NCI-H524 (cell line): ENCODE measurements at regions not wholly inside any gene's neighbourhood (a gene's known extent, or its start where the extent isn't known, plus 50 kb on each side); places are given as distances from the start of the nearest gene placed in this dataset.

Experiments used
- DNase-seq, 2 experiments: peaks; one replicate each; lab custom pipeline; 2025; lab: John Stamatoyannopoulos, UW

DNA sequence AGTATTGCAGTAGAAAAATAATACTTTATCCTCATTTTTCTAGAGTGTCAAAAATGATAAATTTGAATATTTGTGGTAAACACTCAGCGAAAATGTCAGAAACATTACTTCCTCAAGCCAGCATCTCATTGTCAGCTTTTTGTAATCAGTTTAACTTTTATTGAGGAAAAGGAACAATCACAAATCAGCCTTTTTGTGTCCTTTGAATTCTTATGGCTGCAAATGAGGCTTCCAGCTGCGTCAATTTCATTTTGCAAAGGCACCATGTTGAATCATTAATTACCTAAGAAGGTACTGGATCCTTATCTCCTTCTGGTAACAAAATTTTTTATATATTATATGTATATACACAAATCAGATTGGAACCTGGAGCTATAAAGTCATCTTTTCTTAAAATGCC, 442.6 kb upstream of the CPEB2 start:
- no peak for DNase-seq

DNA sequence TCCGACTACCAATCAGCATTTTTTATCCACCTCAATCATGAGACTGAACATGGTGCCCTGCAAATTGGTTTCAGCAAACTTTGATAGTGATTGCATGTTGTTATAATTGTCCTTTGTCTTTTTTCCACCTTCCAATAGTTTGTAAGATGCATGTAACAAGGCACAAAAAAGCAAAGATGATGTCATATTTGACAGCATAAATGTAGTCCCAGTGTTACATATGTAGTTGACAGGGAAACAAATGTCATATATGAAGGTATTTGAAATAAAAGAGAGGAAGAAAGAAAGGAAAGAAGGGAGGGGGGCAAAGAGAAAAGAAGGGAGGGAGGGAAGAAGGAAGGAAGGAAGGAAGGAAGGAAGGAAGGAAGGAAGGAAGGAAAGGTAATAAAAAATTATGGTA, 441.7 kb upstream of the CPEB2 start:
- no peak for DNase-seq

DNA sequence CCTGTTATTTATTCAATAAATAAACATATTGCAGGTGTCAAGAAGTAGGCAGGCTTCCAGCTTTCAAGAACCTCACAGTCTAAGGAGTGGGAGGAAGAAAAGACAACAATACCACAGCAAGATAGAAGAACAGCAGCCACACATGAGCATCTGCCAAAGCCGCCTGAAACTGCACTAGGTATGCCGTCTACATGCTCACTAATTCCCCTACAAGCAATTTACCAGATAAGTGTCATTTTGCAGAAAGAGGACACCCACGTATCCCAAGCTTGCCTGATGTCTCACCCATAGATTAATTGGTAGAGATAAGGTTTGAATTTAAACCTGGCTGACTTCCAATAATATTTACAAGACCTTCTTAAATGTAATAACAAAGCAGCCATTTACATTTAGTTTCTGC, 439.4 kb upstream of the CPEB2 start:
- peak in 1 of 2 experiments; percentile 5 for DNase-seq

- no peak for DNase-seq
Measured at GRCh38 chr4:14564281-14564680, 438.0 kb upstream of the CPEB2 start.

DNA sequence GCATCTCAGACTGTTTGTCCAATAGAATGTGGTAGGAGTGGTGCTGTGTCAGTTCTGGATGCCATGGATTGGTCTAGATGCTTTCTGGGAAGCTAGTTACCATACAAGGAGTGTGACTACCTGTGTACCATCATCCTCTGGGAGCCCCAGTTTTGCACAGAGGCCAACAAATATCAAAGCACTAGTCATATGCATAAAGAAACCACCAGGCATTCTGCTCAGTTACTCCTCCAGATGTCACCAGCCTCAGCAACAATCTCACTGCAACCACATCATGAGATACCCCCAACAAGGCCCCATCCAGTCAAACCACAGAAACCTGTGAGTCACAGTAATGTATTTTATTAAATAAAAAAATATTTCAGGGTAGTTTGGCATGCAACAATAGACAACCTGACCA, 435.8 kb upstream of the CPEB2 start:
- DNase-seq = no peak

- DNase-seq = no peak
Measured at GRCh38 chr4:14568351-14568750, 433.9 kb upstream of the CPEB2 start.

- DNase-seq = no peak
Measured at GRCh38 chr4:14575289-14575688, 427.0 kb upstream of the CPEB2 start.

DNA sequence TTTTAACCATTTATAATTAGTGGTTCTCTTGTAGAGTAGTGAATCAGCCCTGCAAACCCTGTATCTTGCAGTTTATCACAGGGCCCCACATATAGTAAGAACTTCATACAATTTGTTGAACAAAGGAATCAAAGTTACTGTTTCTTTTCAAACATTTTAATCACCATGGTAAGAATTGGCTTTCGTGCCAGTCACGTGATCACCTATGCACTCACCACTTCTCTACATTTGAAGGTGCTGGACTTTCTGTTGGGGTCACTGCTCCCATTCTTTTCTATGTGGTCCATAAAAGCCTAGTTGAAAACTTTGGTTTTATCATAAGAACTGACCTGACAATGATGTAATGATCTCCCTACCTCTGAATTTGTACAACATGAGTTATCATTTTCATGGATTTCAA, 426.4 kb upstream of the CPEB2 start:
- no peak for DNase-seq

GRCh38 chr4:14580061-14580460, 422.2 kb upstream of the CPEB2 start:
- no peak for DNase-seq

DNA sequence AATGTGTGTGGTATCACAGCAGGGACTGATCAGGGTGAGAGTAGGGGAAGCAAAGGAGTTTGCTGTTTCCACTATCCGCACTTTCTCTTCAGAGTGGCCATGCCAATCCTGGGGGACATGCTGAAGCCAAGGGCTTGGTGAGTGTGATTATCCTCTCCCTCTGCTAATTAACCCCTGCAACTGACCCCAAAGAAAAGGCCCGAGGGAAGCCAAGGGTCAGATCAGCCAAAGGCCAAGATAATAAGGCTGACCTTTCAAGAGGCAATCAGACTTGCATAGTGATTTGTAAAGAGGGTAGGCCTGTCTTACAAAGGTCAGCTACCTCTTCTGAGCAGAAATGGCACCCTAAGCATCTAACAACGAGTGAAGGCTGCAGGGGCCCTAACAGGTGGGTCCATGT, 420.5 kb upstream of the CPEB2 start:
- no peak for DNase-seq

DNA sequence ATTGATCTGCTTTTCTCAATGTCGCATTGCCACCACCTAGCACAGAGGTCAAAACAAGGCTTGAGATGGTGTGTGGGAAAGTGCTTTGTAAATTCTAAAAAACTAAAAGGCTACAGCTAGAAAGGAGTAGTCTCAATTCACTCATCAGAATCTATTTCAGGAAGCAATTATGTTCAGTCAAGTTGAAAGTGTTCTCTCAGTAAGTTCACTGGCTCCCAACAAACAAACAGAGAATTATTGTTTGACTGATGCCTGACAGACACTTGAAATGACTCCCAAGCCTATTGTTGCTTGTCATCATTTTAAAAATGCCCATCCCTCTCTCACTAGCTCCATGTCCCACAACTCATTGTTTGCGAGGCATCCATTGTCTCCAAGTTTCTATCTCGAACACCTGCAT, 419.6 kb upstream of the CPEB2 start:
- DNase-seq = no peak

DNA sequence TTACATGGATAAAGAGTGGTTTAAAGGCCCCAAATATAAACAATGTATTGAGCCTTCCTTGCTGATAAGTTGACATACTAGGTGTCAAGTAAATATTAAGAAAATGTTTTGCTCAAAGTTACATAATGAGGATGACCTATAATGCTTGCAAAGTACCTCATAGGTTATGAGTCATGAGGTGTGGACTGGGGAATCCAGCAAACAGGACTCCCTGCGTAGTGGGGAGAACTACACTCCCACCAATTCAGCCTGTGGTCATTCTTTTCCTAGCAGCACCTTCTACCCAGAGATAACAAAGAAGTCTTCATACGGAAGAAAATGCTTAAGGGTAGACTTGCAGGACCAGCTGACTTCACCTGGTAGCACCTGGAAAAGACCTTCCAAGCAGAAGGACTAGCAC, 418.9 kb upstream of the CPEB2 start:
- no peak for DNase-seq

GRCh38 chr4:14583752-14584151, 418.5 kb upstream of the CPEB2 start:
- DNase-seq = no peak

- no peak for DNase-seq
Measured at GRCh38 chr4:14592950-14593349, 409.3 kb upstream of the CPEB2 start.

GRCh38 chr4:14596028-14596427, 406.3 kb upstream of the CPEB2 start:
- no peak for DNase-seq

- no peak for DNase-seq
Measured at GRCh38 chr4:14596437-14596836, 405.8 kb upstream of the CPEB2 start.

DNA sequence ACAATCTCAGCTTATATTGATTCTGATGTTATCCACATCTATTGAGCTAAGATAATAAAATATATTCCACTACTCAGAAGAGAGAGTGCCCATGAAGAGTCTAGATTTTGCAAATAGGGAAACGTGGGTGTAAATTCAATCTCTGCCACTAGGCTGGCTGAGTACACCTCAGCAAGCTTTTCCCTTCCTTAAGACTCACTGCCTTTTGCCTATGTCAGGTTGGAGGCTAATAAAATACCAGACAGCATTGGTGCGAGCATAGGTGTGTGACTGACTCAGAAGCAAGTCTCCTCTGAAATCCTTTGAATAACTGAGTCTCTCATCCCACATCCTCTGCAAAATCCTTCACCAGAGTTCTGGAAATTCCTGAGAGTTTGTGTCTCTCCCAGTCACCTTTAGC, 405.4 kb upstream of the CPEB2 start:
- DNase-seq = no peak

- DNase-seq = no peak
Measured at GRCh38 chr4:14602206-14602605, 400.1 kb upstream of the CPEB2 start.

DNA sequence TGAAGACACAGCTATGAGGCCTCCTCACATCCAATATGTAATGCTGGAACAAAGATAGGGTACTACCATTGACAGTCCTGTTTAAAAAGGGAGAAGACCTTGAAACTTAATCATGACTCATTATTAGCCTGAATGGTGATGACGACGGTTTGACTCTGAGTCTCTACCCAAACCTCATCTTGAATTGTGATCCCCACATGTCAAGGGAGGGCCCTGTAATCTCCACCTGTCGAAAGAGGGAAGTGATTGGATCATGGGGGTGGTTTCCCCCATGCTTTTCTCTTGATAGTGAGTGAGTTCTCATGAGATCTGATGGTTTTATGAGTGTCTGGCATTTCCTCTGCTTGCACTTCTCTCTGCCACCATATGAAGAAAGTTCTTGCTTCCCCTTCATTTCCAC, 395.3 kb upstream of the CPEB2 start:
- DNase-seq = no peak

DNA sequence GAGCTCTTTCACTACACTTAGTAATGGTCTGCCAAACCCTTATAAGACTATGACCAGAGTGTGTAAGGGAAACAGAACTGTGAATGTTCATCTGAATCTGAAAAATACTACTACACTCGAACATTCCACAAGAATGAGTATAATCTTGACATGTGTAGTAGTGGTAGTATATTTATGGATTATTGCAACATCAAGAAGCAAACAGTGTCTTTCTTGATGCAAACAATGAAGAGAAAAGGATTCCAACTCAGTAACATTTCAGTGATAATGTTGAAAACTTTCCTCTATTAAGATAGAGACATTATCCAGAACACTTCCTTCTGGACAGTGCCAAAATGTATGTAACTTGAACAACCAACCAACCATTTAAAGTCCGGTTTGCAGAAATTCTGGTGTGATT, 394.7 kb upstream of the CPEB2 start:
- no peak for DNase-seq

DNA sequence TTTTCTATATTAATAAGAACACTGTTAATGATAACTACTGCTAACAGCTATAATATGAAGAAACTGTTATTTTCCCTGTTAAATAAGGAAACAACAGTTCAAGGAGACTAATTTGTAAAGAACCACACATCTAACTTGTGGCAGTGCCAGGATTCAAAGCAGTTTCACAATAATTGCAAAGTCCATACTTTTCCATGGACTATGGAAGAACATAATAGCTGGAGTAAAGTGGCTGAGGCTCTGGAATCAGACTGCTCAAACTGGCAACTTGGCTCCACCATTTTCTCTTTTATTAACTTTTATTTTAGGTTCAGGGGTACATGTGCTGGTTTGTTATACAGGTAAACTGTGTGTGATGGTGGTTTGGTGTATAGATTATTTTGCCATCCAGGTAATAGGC, 393.7 kb upstream of the CPEB2 start:
- no peak for DNase-seq

- DNase-seq = peak in 1 of 2 experiments; percentile 3
Measured at GRCh38 chr4:14614840-14615239, 387.4 kb upstream of the CPEB2 start.

- DNase-seq = no peak
Measured at GRCh38 chr4:14615671-14616070, 386.6 kb upstream of the CPEB2 start.

DNA sequence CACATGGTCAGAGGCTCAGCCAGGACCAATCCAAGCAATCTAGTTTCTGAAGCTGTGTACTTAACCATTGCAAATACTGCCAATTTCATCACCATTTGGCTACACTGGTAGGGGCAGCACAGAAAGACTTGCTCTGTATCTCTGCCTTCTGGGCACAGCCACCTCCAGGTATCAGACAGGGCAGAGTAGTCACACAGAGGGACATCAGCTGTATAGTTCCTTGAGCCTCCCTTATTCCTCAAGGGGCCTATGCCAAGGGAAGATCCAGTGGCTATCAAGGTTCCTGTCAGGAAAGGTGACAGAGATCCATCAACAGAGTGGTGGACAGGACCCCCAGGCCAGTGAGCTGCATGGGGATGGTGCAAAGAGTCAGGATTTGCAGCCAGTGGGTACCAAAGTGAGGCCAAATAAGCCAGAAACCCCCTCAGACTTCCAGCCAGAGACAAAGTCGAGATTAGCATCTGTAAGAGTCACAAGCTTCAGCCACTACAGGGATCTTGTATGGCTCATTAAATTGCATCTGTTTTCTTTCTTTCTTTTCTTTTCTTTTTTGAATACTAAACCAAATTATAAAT, 381.6 kb upstream of the CPEB2 start:
- no peak for DNase-seq
